SU-DHL-6 (cell line): ENCODE measurements at regions not wholly inside any gene's neighbourhood (a gene's known extent, or its start where the extent isn't known, plus 50 kb on each side); places are given as distances from the start of the nearest gene placed in this dataset.

Experiments used
- H2AFZ ChIP-seq: fragments of 200-600 bp; sonication (generic); 2 replicates; pipeline ENCODE4 v1.6.1; 2014; ENCODE audit warnings: low read depth, mild to moderate bottlenecking, moderate library complexity, mixed read lengths, antibody characterized with exemption, low read length; ENCODE audit not compliant: severe bottlenecking
- H3F3A ChIP-seq: fragments of 200-600 bp; shearing (Covaris generic); 2 replicates; pipeline ENCODE4 v1.6.0; 2016; ENCODE audit warnings: antibody characterized with exemption, mild to moderate bottlenecking; ENCODE audit not compliant: insufficient read depth
- H3K27ac ChIP-seq: fragments of 200-600 bp; sonication (generic); 2 replicates; pipeline ENCODE4 v1.5.1; 2016; ENCODE audit warnings: low read depth, mild to moderate bottlenecking, low read length, moderate library complexity, mixed read lengths
- H3K27me3 ChIP-seq: fragments of 200-600 bp; sonication (generic), shearing (Covaris generic); 2 replicates; pipeline ENCODE4 v1.6.0; 2014; ENCODE audit warnings: mild to moderate bottlenecking, low read length
- H3K36me3 ChIP-seq: fragments of 200-600 bp; sonication (generic); 2 replicates; pipeline ENCODE4 v1.6.1; 2014; ENCODE audit warnings: mild to moderate bottlenecking, low read length, mixed read lengths
- H3K4me2 ChIP-seq: fragments of 300-600, 200-600 bp; shearing (Covaris generic), sonication (generic); 2 replicates; pipeline ENCODE4 v1.6.0; 2014; ENCODE audit warnings: low read length, low read depth, mild to moderate bottlenecking; ENCODE audit not compliant: poor library complexity, severe bottlenecking
- H3K4me3 ChIP-seq: fragments of 200-600 bp; sonication (generic); 2 replicates; pipeline ENCODE4 v1.5.1; 2014; ENCODE audit warnings: antibody characterized with exemption, low read length, mild to moderate bottlenecking, mixed read lengths; ENCODE audit not compliant: insufficient read depth, poor library complexity, severe bottlenecking
- H3K79me2 ChIP-seq: fragments of 200-600 bp; sonication (generic); 2 replicates; pipeline ENCODE4 v1.6.1; 2014; ENCODE audit warnings: mild to moderate bottlenecking, low read length, moderate library complexity; ENCODE audit not compliant: insufficient read depth
- H3K9ac ChIP-seq: fragments of 200-600 bp; sonication (generic); 2 replicates; pipeline ENCODE4 v1.7.0; 2014; ENCODE audit warnings: mild to moderate bottlenecking, low read length
- H3K9me2 ChIP-seq: fragments of 200-600 bp; sonication (generic); replicated peaks from 2 replicates; pipeline ENCODE4 v1.6.1; 2014; ENCODE audit warnings: low read length; ENCODE audit not compliant: insufficient read depth
- H3K9me3 ChIP-seq: fragments of 200-600 bp; sonication (generic); 2 replicates; pipeline ENCODE4 v1.6.1; 2014; ENCODE audit warnings: low read length, mixed read lengths; ENCODE audit not compliant: insufficient read depth
- H4K20me1 ChIP-seq: fragments of 200-600 bp; sonication (generic); 2 replicates; pipeline ENCODE4 v1.6.1; 2014; ENCODE audit warnings: low read depth, mild to moderate bottlenecking, antibody characterized with exemption, low read length, moderate library complexity, mixed read lengths
- CTCF ChIP-seq: fragments of 200-600 bp; sonication (generic); IDR thresholded peaks from one replicate; pipeline ENCODE4 v1.5.1; 2017; ENCODE audit warnings: antibody characterized with exemption, mild to moderate bottlenecking, low read length, moderate library complexity; ENCODE audit not compliant: insufficient read depth, poor library complexity, severe bottlenecking
- EZH2phosphoT487 ChIP-seq: fragments of 200-600 bp; sonication (generic), shearing (Covaris generic); conservative IDR thresholded peaks from 2 replicates; pipeline ENCODE4 v1.6.1; 2018; ENCODE audit warnings: mild to moderate bottlenecking, antibody characterized with exemption, low read length, moderate library complexity, mixed read lengths

- Histone ChIP-seq H3K9me2 (no peaks in the 10 kb centered on the region), H3K4me2 (no peak overlapping the region), H3K27me3 (no peaks in the 10 kb centered on the region), H3F3A (peaks cover 4% of the 10 kb centered on the region; the same call in 1 of the 2 replicates), H2AFZ (no peak overlapping the region), H3K9ac (no peak overlapping the region), H3K36me3 (0 out of 2 replicates have a peak, but pooled peaks cover 6% of the 10 kb centered on the region), H3K9me3 (no peaks in the 10 kb centered on the region), H4K20me1 (peaks cover 4% of the 10 kb centered on the region; the same call in 1 of the 2 replicates), H3K4me3 (no peak overlapping the region), H3K79me2 (peaks cover 91% of the 10 kb centered on the region), H3K27ac (no peak overlapping the region)
- TF ChIP-seq EZH2phosphoT487 = no peak
- no peak for TF ChIP-seq CTCF
Measured at GRCh38 chr6:158249340-158249836, 62.9 kb upstream of the TULP4 start.

GRCh38 chr6:158251565-158251964 lies 60.7 kb upstream of the TULP4 start:
- no peak for TF ChIP-seq CTCF
- no peak for TF ChIP-seq EZH2phosphoT487
- 0 out of 2 replicates have a peak, but pooled peaks cover 4% of the 10 kb centered on the region for H3K36me3 ChIP-seq
- H3K9me3 ChIP-seq = no peaks in the 10 kb centered on the region
- H3K27me3 ChIP-seq = no peaks in the 10 kb centered on the region
- no peak overlapping the region for H2AFZ ChIP-seq
- H4K20me1 ChIP-seq = peaks cover 2% of the 10 kb centered on the region
- no peak overlapping the region for H3K9ac ChIP-seq
- H3K4me2 ChIP-seq = no peak overlapping the region
- H3K9me2 ChIP-seq = no peaks in the 10 kb centered on the region
- H3F3A ChIP-seq = peaks cover 2% of the 10 kb centered on the region; the same call in 1 of the 2 replicates
- peaks cover 91% of the 10 kb centered on the region for H3K79me2 ChIP-seq
- H3K27ac ChIP-seq = no peak overlapping the region
- no peak overlapping the region for H3K4me3 ChIP-seq

DNA sequence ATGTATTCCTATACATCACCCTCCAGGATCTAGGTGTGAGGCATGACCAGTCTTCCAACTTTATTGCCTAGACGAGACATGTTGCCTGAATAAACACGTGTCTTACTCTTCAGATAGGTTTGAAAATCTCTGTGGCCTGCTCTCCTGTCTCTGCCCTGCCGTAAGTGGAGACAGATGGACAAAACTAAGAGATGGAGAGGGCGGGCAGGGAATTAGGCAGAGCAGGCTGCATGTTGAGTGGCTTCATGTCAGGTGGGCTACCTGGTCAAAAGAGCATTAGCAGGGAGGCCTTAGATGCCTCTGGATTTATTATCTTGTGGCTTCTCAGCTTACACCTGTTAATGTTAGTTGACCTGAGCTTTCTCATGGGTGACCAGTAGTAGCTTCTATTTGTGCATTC lies 59.0 kb upstream of the TULP4 start:
- TF ChIP-seq EZH2phosphoT487 = no peak
- TF ChIP-seq CTCF = no peak
- H3K79me2 ChIP-seq = peaks cover 94% of the 10 kb centered on the region

More for the DNA sequence above, 59.0 kb upstream of the TULP4 start:
- Histone ChIP-seq H3K9me3 (no peaks in the 10 kb centered on the region), H2AFZ (no peak overlapping the region), H3K4me2 (no peak overlapping the region), H3K36me3 (no peaks in the 10 kb centered on the region), H4K20me1 (no peaks in the 10 kb centered on the region; the same call in 1 of the 2 replicates), H3K9ac (no peak overlapping the region), H3F3A (no peaks in the 10 kb centered on the region; the same call in 1 of the 2 replicates), H3K4me3 (no peak overlapping the region), H3K9me2 (no peaks in the 10 kb centered on the region), H3K27me3 (no peaks in the 10 kb centered on the region), H3K27ac (no peak overlapping the region)
